Testis (tissue), 2 donors: ENCODE measurements at regions not wholly inside any gene's neighbourhood (a gene's known extent, or its start where the extent isn't known, plus 50 kb on each side); places are given as distances from the start of the nearest gene placed in this dataset.

Source experiments
- CTCF ChIP-seq, 3 experiments: fragments of 450-650 bp in 2 of 3; fragments of 200-600 bp in 1 of 3; sonication (generic) in 1 of 3; IDR thresholded peaks; one replicate each; pipeline ENCODE4 v1.5.1; 2016 to 2019; ENCODE audit warnings: antibody characterized with exemption in 3 of 3, mild to moderate bottlenecking in 2 of 3, moderate library complexity in 1 of 3
- POLR2A ChIP-seq: fragments of 450-650 bp; IDR thresholded peaks from one replicate; pipeline ENCODE4 v1.6.1; 2017; ENCODE audit warnings: antibody characterized with exemption, mild to moderate bottlenecking, moderate library complexity

GRCh38 chr13:50268500-50268899, 253.3 kb downstream of the KCNRG start:
- TF ChIP-seq CTCF (IDR thresholded peaks at IDR 0.05) (no peak), POLR2A (no peak)
